ENCODE measurements at regions not wholly inside any gene's neighbourhood (a gene's known extent, or its start where the extent isn't known, plus 50 kb on each side); places are given as distances from the start of the nearest gene placed in this dataset.

- H3K27me3 ChIP-seq (ENCODE audit: insufficient read depth) = no peaks in the 10 kb centered on the region
- CTCF ChIA-PET = no interaction called here
- DNase-seq = no peak
Observed at GRCh38 chrX:147699061-147699460, 212.7 kb upstream of the FMR1 start.

GRCh38 chrX:147710301-147710700 is 201.4 kb upstream of the FMR1 start:
- 4% methylated on average over 2 of the region's 2 CpGs for WGBS (ENCODE audit: low lambda C conversion rate)
- H3K9ac ChIP-seq = no peak overlapping the region
- TF ChIP-seq RFX5 (IDR thresholded peaks at IDR 0.05; ENCODE audit: low read length) (no peak), EP300 (IDR thresholded peaks at IDR 0.05; ENCODE audit: borderline replicate concordance in 1 of 2, low read depth in 1 of 2, low read length in 1 of 2) (no peak), MXI1 (IDR thresholded peaks at IDR 0.05; ENCODE audit: low read depth, low read length) (no peak), ELF1 (IDR thresholded peaks at IDR 0.05) (no peak), EZH2phosphoT487 (IDR thresholded peaks at IDR 0.05; ENCODE audit: borderline replicate concordance, low read depth) (no peak), TAF1 (IDR thresholded peaks at IDR 0.05; ENCODE audit: borderline replicate concordance, low read depth, low read length) (no peak), NRF1 (IDR thresholded peaks at IDR 0.05; ENCODE audit: low read depth, low read length) (no peak), GATA2 (CRISPR knock-in tag; IDR thresholded peaks at IDR 0.05) (no peak)

More at GRCh38 chrX:147699061-147699460, 212.7 kb upstream of the FMR1 start:
- Histone ChIP-seq H3K9ac (no peak overlapping the region), H3K9me2 (no peaks in the 10 kb centered on the region), H4K20me1 (ENCODE audit: insufficient read depth) (no peaks in the 10 kb centered on the region), H2AFZ (ENCODE audit: low read depth) (no peak overlapping the region), H3F3A (replicated peaks; ENCODE audit: insufficient read depth) (no peaks in the 10 kb centered on the region), H3K9me3 (no peaks in the 10 kb centered on the region), H3K27ac (ENCODE audit: low read depth in 2 of 2, low read length in 1 of 2) (no peak overlapping the region), H3K4me3 (ENCODE audit: low read depth in 2 of 2, low read length in 1 of 2) (no peak overlapping the region), H3K4me1 (ENCODE audit: control insufficient read depth in 1 of 2, insufficient read depth in 2 of 2, low read depth in 1 of 2, low read length in 1 of 2) (no peaks in the 10 kb centered on the region), H3K4me2 (no peak overlapping the region), H3K36me3 (replicated peaks in 1 of 2; ENCODE audit: control insufficient read depth in 1 of 2, insufficient read depth in 2 of 2, low read length in 1 of 2) (no peaks in the 10 kb centered on the region), H3K79me2 (ENCODE audit: insufficient read depth) (no peaks in the 10 kb centered on the region)
- TF ChIP-seq NFIC (IDR thresholded peaks at IDR 0.05; ENCODE audit: borderline replicate concordance) (no peak), REST (IDR thresholded peaks at IDR 0.05; ENCODE audit: low read depth, low read length) (no peak), NRF1 (IDR thresholded peaks at IDR 0.05; ENCODE audit: low read depth, low read length) (no peak), CHD2 (IDR thresholded peaks at IDR 0.05; ENCODE audit: low read length, partially characterized antibody) (no peak), USF1 (IDR thresholded peaks at IDR 0.05; ENCODE audit: borderline replicate concordance, low read depth) (no peak), TEAD4 (IDR thresholded peaks at IDR 0.05; ENCODE audit: borderline replicate concordance, insufficient read depth) (no peak), MAX (IDR thresholded peaks at IDR 0.05; ENCODE audit: low read depth) (no peak), RXRA (IDR thresholded peaks at IDR 0.05; ENCODE audit: borderline replicate concordance, low read depth) (no peak), RFX5 (IDR thresholded peaks at IDR 0.05; ENCODE audit: low read length) (no peak), MEF2A (IDR thresholded peaks at IDR 0.05; ENCODE audit: borderline replicate concordance, low read depth) (no peak), FOXM1 (IDR thresholded peaks at IDR 0.05; ENCODE audit: low read depth) (no peak), TCF12 (IDR thresholded peaks at IDR 0.05) (no peak)
- POLR2A ChIA-PET = no interaction called here
- 8% methylated on average over 2 of the region's 2 CpGs for WGBS (ENCODE audit: low lambda C conversion rate)

More at GRCh38 chrX:147710301-147710700, 201.4 kb upstream of the FMR1 start:
- ChIA-PET POLR2A (no interaction called here), CTCF (no interaction called here)
- H3K27ac ChIP-seq (ENCODE audit: low read depth in 2 of 2, low read length in 1 of 2) = no peak overlapping the region
- H4K20me1 ChIP-seq (ENCODE audit: insufficient read depth) = no peaks in the 10 kb centered on the region
- H3K27me3 ChIP-seq (ENCODE audit: insufficient read depth) = no peaks in the 10 kb centered on the region
- no peak overlapping the region for H3K4me3 ChIP-seq (ENCODE audit: low read depth in 2 of 2, low read length in 1 of 2)
- no peak overlapping the region for H3K4me2 ChIP-seq
- DNase-seq = no peak
- no peaks in the 10 kb centered on the region for H3F3A ChIP-seq (replicated peaks; ENCODE audit: insufficient read depth)
- no peaks in the 10 kb centered on the region for H3K4me1 ChIP-seq (ENCODE audit: control insufficient read depth in 1 of 2, insufficient read depth in 2 of 2, low read depth in 1 of 2, low read length in 1 of 2)
- H2AFZ ChIP-seq (ENCODE audit: low read depth) = no peak overlapping the region
- H3K9me3 ChIP-seq = no peaks in the 10 kb centered on the region
- H3K79me2 ChIP-seq (ENCODE audit: insufficient read depth) = no peaks in the 10 kb centered on the region
- no peaks in the 10 kb centered on the region for H3K9me2 ChIP-seq
- no peaks in the 10 kb centered on the region for H3K36me3 ChIP-seq (replicated peaks in 1 of 2; ENCODE audit: control insufficient read depth in 1 of 2, insufficient read depth in 2 of 2, low read length in 1 of 2)

Measured in SK-N-SH (cell line).